NCI-H2081 treated with DMSO at 0.1 percent for 48 hours (cell line): ENCODE measurements at regions not wholly inside any gene's neighbourhood (a gene's known extent, or its start where the extent isn't known, plus 50 kb on each side); places are given as distances from the start of the nearest gene placed in this dataset.
A peak's percentile ranks its signal among the peaks of the same experiment; 100 is the strongest.

Experiments
- DNase-seq: peaks from one replicate; lab custom pipeline; 2025; lab: John Stamatoyannopoulos, UW

DNA sequence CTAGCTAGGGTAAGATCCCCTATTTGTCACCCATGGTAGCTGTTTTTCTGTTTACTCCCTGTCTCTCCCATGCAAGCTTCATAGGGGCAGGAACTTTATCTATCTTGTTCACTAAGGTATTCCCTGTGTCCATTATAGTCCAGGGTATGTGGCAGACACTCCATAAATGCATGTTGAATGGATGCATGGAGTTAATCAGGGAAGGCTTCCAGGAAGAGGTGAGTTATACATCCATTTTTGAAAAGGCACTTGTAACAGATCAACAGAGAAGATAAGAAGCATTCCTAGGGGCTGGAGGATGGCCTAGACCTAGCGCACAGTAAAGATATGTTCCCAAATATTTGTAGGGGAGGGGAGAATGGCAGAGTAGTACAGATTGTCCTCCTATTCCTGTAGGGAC is 130.3 kb downstream of the BUD13 start:
- DNase-seq, result no peak

GRCh38 chr11:116641561-116642045 is 131.2 kb downstream of the BUD13 start:
- peak; percentile 27 for DNase-seq

GRCh38 chr11:116640641-116641402 is 132.0 kb downstream of the BUD13 start:
- peak; percentile 87 for DNase-seq

DNA sequence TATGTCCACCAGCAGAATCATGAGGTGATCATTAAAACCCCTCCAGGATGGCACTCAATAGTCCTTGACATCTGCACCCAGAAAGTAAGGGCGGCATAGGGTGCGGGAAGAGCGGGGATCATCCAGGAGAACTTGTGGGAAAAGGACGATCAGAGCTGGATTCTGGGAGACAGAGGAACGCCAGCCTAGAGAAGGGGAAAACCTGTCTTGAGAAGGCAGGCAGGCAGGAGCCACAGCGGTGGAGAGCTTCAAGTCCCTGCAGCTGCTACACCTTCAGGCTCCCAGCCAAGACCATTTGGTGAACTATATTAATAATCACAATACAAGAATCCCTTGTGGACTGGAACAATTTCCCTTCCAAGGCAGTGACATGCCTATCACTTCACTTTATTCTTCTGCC is 134.3 kb downstream of the BUD13 start:
- DNase-seq, result no peak

DNA sequence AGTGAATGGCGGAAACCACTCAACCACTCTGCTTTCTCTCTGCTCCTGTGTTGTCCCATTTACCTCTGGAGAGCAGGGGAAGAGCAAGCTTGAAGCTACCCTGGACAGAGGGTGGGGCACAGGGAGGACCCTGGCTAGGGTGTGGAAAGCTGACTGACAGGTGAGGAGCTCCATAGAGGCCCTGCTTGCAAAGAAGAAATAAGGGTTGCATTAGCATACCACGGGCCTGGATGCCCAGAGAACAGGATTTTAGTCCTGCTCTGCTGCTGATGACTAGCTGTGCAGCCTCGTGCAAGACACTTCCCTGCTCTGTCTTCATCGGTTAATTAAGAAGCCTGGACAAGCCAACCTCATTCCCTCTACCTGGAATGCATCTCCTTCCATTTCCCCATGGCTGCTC is 135.0 kb downstream of the BUD13 start:
- DNase-seq, result no peak

DNA sequence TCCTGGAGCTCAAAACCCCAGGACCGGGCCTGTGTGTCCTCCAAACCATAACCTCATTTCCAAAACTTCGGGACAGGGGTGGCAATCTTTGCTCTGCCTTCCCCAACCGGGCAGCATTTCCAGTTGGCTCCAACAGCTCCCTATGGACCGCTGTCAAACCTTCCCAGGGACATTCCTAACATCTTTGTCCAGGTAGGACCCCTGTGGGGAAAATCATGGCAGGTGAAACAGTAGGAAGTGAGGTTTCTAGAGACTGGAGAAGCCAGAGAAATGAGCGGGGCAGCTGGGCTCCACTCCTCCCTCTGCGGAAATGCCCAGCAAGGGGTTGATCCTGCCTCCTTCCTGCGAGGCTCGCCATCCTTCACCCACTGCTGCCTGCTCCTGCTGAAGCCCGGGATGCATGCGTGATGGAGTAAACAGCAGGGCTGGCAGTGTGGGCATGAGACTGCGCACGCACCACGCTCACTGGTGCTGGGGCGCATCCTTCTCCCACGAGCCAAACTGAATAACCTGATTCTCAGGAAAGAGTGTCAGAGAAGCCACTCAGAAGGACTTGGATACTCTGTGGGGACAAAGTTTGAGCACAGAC is 136.4 kb downstream of the BUD13 start:
- no peak for DNase-seq

DNA sequence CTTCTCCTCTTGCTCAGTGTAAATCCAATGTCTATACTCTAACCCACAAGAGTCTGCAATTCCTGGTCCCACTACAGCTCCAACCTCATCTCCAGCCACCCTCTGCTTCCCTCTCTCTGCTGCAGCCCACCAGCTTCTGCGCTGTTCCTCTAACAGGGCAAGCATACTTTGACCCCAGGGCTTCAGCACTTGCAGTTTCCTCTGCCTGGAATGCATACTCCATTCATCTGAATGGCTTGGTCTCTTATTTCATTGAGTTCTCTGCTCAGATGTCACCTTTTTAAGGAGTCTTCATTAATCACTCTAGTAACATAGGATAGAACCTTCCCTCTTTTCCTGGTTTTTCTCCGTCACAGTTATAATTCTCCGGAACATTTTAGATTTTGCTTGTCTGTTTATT is 141.6 kb downstream of the BUD13 start:
- DNase-seq, result no peak

DNA sequence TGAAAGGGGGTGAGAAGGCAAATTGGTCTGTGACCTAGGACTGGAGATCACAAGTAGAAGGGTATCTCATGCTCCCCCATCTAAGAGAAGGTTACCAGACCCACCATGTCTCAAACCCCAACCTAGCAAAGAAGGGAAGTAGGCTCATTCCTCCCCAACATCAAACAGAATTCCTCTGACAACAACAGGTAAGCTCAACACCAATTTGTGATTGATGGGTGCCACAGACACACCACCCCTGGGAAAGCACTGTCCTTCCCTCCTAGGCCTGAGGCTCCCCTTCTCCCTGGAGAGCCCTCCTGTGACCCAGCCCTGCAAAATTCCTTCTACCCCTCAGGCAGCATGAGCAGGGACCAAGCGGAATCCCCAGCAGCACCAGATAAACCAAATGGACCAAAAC is 154.3 kb downstream of the BUD13 start:
- DNase-seq, result no peak

GRCh38 chr11:116615211-116615865 is 157.4 kb downstream of the BUD13 start:
- no peak for DNase-seq

DNA sequence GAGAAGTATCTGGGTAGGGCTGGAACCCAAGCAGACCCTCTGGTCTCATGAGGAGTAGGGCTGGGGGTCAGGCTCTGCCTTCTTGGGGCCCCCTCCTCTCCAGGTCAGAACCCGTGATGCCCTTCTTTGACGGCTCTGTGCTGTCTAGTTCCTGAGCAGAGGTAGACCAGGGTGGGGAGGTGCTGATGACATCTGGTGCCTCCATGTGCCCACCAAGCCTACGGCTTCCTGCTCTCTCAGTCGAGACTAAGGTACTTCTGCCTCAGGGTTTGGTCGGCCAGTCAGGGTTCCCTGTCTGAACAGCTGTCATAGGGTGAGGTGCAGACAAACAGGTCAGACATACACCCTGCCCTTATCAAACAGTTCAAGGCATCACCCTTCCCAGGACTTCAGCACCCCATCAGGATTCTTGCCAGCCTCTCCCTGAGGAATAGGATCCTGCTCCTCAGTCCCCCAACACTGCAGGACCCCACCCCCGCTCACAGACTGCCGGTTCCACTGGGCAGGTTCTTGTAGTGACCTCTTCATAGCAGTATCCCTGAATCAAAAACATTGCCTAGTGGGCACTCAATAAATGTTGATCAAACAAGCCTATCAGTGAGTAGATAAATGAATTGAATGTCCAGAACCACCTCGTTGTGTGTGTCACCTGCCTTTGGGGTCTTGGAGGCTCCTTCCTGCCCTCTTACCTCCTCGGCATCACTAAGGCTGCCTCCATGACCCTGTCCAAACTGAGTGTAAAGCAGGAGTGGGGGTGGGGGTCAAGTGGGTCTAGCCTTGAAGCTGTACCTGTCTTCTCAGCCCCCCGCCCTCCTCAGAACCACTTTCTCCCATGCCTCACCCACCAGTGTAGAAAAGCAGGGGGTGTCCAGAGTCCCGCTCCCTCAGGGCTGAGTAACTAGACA is 158.2 kb downstream of the BUD13 start:
- no peak for DNase-seq

- DNase-seq, result no peak
Measured at GRCh38 chr11:116613206-116613875, 159.4 kb downstream of the BUD13 start.

DNA sequence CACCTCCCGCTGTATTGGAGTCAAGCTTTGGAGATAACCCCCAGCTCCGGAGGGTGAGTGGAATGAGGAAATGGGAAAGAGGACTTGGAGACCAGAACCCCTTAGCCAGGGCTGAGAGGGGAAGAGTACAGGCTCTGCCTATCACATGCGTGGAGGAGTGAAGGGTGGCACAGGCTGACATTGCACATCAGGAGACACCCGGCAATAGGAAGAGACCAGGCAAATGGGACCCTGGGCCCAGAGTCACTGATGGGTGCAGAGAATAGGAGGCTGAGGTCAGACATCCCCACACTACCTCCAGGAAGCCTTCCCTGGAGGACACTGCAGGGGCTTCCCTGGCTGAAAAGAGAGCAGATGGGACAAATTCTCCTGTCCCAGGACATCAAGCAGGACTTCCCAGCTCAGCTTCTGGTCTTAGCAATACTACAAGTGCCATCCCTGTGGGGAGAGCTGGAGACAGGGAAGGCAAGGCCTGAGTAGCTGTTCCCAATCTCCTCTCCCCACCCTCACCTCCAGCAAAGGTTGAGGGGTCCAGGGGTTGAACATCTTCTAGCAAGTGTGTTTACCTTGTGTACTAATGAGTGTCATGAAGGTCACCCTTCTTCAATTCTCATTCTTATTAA is 160.7 kb downstream of the BUD13 start:
- DNase-seq, result no peak

GRCh38 chr11:116610190-116610589 is 162.6 kb downstream of the BUD13 start:
- peak; percentile 94 for DNase-seq

GRCh38 chr11:116607027-116607426 is 165.8 kb downstream of the BUD13 start:
- no peak for DNase-seq

DNA sequence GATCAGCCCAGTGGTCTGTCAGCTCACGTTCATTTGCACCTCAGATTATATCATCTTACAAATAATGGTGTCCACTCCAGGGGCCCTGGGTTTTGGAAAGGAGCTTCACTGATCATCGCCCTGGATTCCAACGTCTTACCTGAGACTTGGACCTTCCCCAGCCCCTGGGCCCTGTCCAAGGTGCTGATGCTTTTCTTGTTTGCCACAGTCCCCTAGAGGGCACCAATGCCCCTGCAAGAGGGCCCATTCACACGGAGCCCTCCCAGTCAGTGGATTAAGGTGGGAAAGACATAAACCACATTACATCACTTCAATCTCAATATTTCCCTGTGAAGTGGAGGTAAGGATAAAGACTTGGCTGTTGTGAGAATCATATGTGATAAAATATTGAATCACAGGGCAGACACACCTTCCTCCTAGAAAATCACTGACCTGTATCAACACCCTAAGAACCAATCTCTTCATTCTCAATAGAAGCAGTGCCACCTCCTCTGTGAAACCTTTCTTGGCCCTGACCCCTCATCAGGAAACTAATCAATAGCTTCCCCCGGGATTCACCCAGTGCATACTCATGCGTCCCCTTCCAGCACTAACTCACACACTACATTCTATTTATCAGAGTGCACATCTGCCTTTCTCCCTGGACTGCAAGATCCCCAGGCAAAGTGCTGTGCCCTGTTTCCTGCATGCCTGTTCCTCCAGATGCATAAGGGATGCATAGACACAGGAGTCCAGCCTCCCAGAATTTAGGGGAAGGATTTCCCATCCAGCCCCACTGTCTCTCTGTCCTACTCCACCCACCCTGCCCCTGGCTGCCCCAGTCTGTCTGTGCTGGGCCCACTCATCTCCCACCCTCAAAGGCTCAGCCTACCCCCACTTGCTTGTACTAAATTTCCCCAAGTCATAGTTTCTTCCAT is 167.0 kb downstream of the BUD13 start:
- no peak for DNase-seq

GRCh38 chr11:116603728-116604323 is 169.0 kb downstream of the BUD13 start:
- DNase-seq, result no peak

GRCh38 chr11:116602637-116602942 is 170.2 kb downstream of the BUD13 start:
- DNase-seq, result no peak

DNA sequence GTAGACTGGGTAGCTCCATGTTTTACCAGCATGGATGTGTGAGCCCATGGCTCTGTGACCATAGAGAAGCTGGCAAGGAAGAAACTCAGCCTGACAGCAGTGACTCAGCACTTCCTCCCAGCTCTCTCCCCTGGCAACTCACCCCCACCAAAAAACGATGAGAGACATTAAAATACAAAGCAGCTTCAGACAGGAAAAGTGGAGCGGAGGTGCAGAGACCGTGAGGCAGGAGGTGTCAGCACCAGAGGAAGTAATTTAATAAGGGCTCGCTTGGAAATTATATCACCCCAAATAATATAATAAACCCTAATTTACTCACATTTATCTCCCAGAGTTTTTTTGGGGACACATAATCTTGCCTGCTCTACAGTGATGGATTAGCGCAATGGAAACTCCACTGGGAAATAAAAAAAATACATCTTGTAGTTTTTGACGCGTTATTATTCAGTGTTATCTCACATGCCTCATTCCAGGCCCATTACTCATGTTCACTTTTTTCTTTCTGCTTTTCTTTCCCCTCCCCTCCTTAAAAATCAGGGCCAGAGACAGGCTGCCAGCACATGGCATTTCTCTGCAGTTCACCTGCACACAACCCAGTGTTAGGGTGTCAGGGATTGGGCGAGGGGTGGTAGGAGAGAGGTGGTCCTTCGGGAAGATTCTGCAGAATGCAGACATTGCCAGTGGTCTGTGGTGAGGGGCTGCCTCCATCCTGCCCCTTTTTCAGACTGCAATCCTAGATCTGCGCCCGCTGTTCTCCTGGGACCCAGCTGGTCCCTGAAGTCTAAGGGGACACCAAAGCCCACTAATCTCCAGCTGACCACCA is 170.8 kb downstream of the BUD13 start:
- DNase-seq, result peak; percentile 34

DNA sequence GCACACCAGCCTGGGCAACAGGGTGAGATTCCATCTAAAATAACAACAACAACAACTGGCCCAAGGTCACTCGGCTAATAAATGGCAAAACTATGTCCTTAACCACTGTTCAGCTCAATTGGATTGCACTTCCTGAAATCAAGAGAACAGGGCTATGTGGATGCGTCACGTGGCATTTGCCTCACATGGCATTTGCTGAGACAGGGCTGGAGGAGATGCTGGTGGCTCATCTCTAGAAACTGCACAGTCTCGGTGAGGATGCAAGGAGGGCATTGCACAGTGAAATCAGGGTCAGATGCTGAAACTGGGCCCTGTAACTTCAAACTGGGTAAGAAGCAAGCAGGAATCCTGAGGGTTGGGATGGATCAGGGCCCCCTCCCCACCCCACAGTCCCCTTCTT is 171.9 kb downstream of the BUD13 start:
- no peak for DNase-seq
